ENCODE measurements at regions not wholly inside any gene's neighbourhood (a gene's known extent, or its start where the extent isn't known, plus 50 kb on each side); places are given as distances from the start of the nearest gene placed in this dataset.
A peak's percentile ranks its signal among the peaks of the same experiment; 100 is the strongest.
"Not testable (repeated sequence)": the region's sequence is repeated elsewhere in the genome, so short reads cannot be mapped to it uniquely, and the experiment has no call there.

DNA sequence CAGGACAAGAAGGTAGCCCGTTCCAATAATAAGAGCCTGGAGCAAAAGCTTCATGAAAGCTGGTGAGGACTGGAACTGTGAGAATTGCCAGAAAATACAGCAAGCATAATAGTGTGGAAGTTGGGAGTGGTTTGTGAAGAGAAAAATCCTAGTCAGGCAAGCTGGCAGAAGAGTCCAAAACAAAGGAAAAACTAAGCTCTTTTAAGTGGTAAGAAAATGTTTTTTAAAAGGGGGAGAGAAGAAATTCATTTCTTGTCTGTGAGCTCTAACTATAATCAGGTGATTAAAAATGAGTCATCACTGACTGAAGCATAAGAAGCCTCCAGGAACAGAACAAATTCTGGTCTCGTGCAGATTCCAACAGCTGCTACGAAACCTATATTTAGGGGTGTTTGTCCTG, 102.6 kb downstream of the CAAP1 start:
- no peak for DNase-seq

DNA sequence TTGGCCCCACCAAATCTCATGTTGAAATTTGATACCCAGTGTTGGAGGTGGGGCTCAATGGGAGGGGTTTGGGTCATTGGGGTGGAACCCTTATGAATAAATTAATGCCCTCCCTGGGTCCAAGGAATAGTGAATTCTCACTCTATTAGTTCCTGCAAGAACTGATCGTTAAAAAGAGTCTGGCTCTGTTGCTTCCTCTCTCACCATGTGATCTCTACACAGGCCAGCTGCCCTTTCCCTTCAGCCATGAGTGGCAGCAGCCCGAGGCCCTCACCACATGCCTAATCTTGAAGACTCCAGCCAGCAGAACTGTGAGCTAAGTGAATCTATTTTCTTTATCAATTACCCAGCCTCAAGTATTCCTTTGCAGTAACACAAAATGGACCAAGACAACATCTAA, 106.0 kb downstream of the CAAP1 start:
- peak; percentile 40 for DNase-seq

DNA sequence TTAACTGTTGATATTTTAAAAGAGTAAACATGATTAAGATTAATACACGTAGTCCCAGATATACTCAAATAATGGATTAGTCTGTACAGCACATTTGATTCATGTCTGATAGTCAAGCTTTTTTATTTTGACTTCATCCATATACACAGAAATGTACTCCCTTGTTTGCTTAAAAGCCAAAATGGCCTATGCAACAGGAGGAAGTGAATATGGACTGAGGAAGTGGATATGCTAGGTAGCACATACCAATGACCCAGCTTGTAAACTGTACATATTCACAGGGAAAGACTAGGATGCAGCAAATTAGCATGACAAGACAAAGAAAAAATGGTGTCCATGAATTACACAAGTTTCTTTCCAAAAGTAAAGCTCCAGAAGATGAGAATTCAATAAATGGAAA, 109.7 kb downstream of the CAAP1 start:
- DNase-seq: no peak

- DNase-seq: no peak
Observed at GRCh38 chr9:26781906-26782305, 110.7 kb downstream of the CAAP1 start.

- not testable (repeated sequence) for DNase-seq
Observed at GRCh38 chr9:26780307-26780706, 112.3 kb downstream of the CAAP1 start.

- no peak for DNase-seq
Observed at GRCh38 chr9:26779062-26779461, 113.5 kb downstream of the CAAP1 start.

- DNase-seq: no peak
Observed at GRCh38 chr9:26775391-26775790, 117.2 kb downstream of the CAAP1 start.

- no peak for DNase-seq
Observed at GRCh38 chr9:26773056-26773455, 119.5 kb downstream of the CAAP1 start.

- DNase-seq: no peak
Observed at GRCh38 chr9:26770821-26771220, 121.8 kb downstream of the CAAP1 start.

DNA sequence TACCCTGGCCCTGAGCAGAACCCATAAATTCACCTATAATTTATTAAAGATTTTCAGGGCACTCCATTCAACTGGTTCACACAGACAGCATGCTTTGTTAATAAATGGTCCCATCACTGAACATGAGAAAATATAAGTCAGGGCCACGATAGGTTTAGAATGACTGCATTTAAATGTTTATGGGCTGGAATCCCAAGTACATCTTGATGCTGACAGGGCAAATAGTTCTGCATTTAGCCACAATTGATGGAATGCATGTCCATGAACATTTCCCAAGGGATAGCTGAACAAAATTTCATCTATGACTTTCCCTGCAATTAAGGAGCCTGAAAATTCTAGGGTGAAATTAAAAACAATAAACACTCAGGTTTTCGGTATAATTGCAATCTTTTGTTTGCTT, 124.5 kb downstream of the CAAP1 start:
- DNase-seq: no peak

DNA sequence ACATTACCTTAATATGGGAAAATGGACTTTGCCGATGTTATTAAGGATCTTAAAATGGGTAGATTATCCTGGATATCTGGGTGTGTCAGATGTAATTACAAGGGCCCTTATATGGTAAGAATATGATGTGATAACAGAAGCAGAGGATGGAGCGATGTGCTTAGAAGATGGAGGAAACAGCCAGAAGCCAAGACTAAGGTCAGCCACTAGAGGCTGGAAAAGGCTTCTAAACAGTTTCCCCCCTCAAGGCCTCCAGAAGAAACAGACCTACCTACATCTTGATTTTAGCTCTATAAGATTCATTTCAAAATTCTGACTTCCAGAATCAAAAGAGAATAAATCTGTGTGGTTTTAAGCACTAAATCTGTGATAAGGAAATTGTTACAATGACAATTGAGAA, 131.9 kb downstream of the CAAP1 start:
- DNase-seq: peak; percentile 1

DNA sequence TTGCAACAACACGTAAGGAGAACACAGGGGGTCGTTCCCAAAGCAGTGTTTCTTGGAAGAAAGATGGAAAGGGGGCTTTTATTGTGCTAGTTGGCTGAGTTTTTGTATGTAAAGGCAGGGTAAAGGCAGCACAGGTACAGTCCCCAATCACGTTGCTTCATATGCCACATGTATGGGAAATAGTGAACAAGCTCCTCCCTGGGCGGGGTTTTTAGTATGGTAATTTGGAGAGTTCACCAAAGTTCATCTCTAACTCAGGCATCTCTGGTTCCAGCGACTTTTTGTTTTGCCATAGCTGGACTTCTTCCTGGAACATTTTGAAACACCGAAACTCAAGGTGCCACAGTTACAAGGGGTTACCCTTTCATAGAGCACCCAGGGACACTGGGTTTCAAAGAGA, 133.9 kb downstream of the CAAP1 start:
- no peak for DNase-seq

- DNase-seq: no peak
Observed at GRCh38 chr9:26756881-26757280, 135.7 kb downstream of the CAAP1 start.

- no peak for DNase-seq
Observed at GRCh38 chr9:26755476-26755875, 137.1 kb downstream of the CAAP1 start.

DNA sequence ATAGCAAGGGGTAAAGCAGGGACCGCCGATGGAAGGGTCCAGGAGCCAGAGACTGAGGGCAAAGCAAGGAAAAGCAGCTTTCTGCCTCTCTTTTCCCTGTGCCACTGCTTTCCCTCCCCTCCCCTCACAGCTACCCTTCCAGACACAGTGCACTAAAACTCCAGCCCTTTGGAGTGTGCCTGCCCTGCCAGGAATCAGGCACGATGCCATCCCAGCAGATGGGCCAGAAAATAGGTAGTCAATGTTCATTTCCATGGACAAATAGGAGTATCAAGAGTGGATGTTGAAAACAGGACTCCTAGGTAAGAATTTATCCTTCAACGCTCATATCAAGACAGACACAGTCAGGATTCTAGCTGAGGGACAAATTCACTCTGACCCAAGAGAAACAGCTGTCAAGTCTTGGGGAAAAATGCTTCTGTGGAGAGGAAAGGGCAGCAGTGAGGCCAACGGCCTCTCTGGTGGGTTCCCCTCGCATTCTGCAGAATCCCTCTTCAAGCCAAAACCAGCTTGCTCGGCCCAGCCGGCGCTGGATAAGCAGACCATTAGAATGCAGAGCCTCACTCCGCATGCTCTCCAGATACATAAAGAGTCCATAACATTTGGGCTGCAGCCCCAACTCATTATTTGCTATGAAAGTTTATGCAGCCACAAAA, 138.0 kb downstream of the CAAP1 start:
- no peak for DNase-seq

GRCh38 chr9:26753971-26754370, 138.6 kb downstream of the CAAP1 start:
- DNase-seq: no peak

- peak; percentile 67 for DNase-seq
Observed at GRCh38 chr9:26750162-26750561, 142.4 kb downstream of the CAAP1 start.

DNA sequence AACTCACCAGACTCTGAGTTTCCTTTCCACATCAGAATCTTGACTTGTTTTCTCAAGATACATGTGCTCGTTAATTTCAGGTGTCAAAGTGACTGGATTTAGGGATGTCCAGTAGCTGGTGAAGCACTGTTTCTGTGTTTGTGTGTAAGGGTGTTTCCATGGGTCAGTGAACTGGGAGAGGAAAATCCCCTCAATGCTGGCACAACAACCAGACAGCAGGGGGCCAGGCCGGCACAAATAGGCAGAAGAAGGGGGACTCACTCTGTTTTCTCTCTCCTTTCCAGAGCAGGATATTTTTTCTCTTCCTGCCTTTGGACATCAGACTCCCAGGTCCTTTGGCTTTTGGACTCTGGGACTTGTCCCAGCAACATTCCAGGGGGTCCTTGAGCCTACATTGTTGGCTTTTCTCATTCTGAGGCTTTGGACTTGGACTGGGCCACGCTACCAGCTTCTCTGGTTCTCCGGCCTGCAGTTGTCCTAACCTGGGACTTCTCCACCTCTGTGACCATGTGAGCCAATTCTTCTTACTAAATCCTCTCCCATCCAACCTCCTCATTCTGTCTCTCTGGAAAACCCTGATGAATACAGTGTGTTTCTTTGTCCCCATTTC, 144.0 kb downstream of the CAAP1 start:
- DNase-seq: no peak

DNA sequence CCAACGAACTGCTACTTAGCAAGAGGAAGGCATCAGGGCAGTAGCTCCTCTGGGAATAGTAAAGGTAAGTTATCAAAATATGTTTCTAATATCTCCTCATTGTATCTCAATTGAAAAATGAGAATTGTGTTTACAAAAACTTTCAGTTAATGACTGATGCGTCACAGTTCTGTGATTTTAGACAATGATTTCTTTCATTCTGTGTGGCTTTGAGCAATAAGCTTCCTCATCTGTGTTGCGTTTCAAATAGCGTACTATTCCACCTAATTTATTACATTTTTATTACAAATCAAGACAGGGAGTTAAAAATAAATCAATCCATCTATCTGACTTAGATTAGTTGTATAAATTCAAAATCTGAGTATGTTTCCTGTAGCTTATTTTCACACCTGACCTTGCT, 145.0 kb downstream of the CAAP1 start:
- DNase-seq: no peak

- no peak for DNase-seq
Observed at GRCh38 chr9:26746357-26747072, 146.1 kb downstream of the CAAP1 start.

DNA sequence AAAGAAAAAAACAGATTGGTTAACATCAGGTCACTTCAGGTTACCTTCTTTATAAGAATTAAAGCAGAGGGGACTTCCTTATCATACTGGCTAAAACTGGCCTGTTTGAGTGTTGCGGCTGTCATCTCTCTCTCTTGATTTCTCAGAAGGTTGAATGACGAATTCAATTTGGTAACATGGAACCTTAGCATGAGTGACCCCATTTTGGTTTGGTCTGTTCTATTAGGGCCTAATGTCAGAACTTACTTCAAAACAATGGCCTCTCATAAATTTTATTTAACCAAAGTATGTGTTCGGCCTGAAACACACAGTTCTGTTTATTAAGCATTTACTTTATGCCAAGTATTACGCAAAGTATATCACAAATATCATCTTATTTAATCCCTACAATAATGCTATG, 147.5 kb downstream of the CAAP1 start:
- no peak for DNase-seq

DNA sequence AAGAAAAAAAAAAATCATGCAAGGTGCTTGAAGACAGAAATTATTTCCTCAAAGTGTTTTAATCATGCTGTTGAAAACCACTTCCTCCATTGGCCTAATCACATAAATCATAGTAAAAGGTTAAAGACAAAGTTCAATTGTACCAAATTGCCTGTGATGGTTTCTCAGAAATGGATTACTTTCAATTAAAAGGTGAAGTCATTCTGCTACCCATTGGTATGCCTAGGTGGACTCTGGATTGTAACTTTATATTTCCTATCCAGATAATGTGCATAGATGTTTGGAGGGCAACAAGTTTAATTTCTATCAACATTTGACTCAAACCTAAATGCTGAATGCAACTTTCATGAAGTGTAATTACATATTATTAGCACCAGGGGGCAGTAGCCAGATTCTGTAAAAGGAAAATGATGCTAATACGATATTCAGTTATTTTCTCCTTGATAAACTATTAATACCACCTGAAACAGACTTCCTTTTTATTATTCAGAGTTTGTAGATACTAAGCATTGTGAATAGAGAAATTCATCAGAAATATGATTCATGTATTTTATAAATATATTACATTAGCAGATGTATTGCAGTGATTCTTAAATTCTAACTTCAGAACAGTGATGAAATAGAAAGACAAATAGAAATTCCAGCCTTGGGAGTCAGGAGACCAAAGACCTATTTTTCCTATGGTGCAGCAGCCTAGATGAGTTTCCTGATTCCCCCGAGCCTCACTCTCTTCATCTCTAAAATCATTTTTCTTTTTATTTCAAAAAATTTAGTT, 148.2 kb downstream of the CAAP1 start:
- peak; percentile 40 for DNase-seq

DNA sequence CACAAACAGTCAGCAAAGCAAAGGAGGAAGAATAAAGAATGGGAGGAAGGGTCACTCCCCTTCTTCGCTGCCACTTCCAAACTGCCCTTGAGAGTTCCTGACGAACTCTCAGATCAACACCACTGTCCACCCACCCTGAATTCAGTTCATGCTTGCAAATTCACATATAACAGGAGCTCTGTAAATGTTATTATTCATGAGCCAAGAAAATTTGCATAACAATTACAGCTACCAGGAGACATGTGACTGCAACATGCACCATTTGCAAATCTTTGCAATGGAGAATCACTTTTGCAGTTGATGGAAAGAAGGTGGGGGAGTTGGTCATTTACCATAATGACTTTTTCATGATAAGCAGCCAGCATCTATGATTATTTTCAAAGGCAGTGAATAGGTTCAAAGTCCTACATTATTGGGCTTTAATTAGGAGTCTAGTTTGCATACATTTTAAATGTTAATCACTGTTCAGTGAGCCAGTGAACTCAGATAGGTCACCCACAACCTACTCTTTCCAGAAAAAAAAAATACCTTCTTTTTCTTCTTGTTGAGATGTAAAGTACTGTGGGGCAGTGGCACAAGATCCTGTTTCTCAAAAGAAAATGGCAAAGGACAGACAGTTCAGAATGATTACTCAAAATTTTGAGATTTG, 149.7 kb downstream of the CAAP1 start:
- DNase-seq: no peak
